ENCODE measurements at regions not wholly inside any gene's neighbourhood (a gene's known extent, or its start where the extent isn't known, plus 50 kb on each side); places are given as distances from the start of the nearest gene placed in this dataset.

GRCh38 chr1:104156738-104157137 lies 407.0 kb downstream of the AMY1C start:
- Histone ChIP-seq H3K4me3 (ENCODE audit: low read length) (no peak overlapping the region), H3K4me1 (ENCODE audit: low read length) (no peaks in the 10 kb centered on the region), H4K20me1 (ENCODE audit: insufficient read depth, low read length) (no peaks in the 10 kb centered on the region), H3K9ac (ENCODE audit: low read length) (no peak overlapping the region), H2AFZ (ENCODE audit: low read depth, low read length) (no peak overlapping the region), H3K9me3 (ENCODE audit: insufficient read depth, low read length) (no peaks in the 10 kb centered on the region), H3K27me3 (ENCODE audit: low read depth, low read length) (no peaks in the 10 kb centered on the region), H3K4me2 (ENCODE audit: low read length) (no peak overlapping the region), H3K79me2 (ENCODE audit: low read length) (no peaks in the 10 kb centered on the region), H3K36me3 (replicated peaks; ENCODE audit: low read depth, low read length) (no peaks in the 10 kb centered on the region), H3K27ac (ENCODE audit: low read length) (no peak overlapping the region)
- TF ChIP-seq, protein P1, sequence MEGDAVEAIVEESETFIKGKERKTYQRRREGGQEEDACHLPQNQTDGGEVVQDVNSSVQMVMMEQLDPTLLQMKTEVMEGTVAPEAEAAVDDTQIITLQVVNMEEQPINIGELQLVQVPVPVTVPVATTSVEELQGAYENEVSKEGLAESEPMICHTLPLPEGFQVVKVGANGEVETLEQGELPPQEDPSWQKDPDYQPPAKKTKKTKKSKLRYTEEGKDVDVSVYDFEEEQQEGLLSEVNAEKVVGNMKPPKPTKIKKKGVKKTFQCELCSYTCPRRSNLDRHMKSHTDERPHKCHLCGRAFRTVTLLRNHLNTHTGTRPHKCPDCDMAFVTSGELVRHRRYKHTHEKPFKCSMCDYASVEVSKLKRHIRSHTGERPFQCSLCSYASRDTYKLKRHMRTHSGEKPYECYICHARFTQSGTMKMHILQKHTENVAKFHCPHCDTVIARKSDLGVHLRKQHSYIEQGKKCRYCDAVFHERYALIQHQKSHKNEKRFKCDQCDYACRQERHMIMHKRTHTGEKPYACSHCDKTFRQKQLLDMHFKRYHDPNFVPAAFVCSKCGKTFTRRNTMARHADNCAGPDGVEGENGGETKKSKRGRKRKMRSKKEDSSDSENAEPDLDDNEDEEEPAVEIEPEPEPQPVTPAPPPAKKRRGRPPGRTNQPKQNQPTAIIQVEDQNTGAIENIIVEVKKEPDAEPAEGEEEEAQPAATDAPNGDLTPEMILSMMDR (IDR thresholded peaks at IDR 0.05; ENCODE audit: low read depth, low read length), result no peak

GRCh38 chr1:104163912-104164476 lies 414.3 kb downstream of the AMY1C start:
- H3K4me3 ChIP-seq (ENCODE audit: low read length), result peak overlapping the region; percentile 47; the same call in 1 of the 2 replicates
- H3K27me3 ChIP-seq (ENCODE audit: low read depth, low read length), result no peaks in the 10 kb centered on the region
- H3K9ac ChIP-seq (ENCODE audit: low read length), result peak overlapping the region; percentile 58; the same call in 1 of the 2 replicates
- H3K9me3 ChIP-seq (ENCODE audit: insufficient read depth, low read length), result no peaks in the 10 kb centered on the region
- peak overlapping the region; percentile 95 for H3K27ac ChIP-seq (ENCODE audit: low read length)
- H3K79me2 ChIP-seq (ENCODE audit: low read length), result no peaks in the 10 kb centered on the region
- no peaks in the 10 kb centered on the region for H4K20me1 ChIP-seq (ENCODE audit: insufficient read depth, low read length)
- H3K4me1 ChIP-seq (ENCODE audit: low read length), result peaks cover 20% of the 10 kb centered on the region
- peaks cover 2% of the 10 kb centered on the region for H3K36me3 ChIP-seq (replicated peaks; ENCODE audit: low read depth, low read length)
- peak overlapping the region; percentile 79; the same call in 1 of the 2 replicates for H2AFZ ChIP-seq (ENCODE audit: low read depth, low read length)
- H3K4me2 ChIP-seq (ENCODE audit: low read length), result peak overlapping the region; percentile 64
- TF ChIP-seq, protein P1 (IDR thresholded peaks at IDR 0.05; ENCODE audit: low read depth, low read length), result no peak
- no peak for TF ChIP-seq EZH2phosphoT487 (IDR thresholded peaks at IDR 0.05; ENCODE audit: low read depth)

GRCh38 chr1:104172243-104172681 lies 422.6 kb downstream of the AMY1C start:
- Histone ChIP-seq H3K9me3 (ENCODE audit: insufficient read depth, low read length) (no peaks in the 10 kb centered on the region), H3K9ac (ENCODE audit: low read length) (no peak overlapping the region), H3K36me3 (replicated peaks; ENCODE audit: low read depth, low read length) (no peaks in the 10 kb centered on the region), H3K27me3 (ENCODE audit: low read depth, low read length) (no peaks in the 10 kb centered on the region), H3K4me2 (ENCODE audit: low read length) (no peak overlapping the region), H3K4me1 (ENCODE audit: low read length) (peaks cover 5% of the 10 kb centered on the region; the same call in 1 of the 2 replicates), H3K27ac (ENCODE audit: low read length) (no peak overlapping the region), H4K20me1 (ENCODE audit: insufficient read depth, low read length) (no peaks in the 10 kb centered on the region), H2AFZ (ENCODE audit: low read depth, low read length) (no peak overlapping the region), H3K4me3 (ENCODE audit: low read length) (no peak overlapping the region), H3K79me2 (ENCODE audit: low read length) (no peaks in the 10 kb centered on the region)
- TF ChIP-seq, protein P1 (IDR thresholded peaks at IDR 0.05; ENCODE audit: low read depth, low read length), result no peak

DNA sequence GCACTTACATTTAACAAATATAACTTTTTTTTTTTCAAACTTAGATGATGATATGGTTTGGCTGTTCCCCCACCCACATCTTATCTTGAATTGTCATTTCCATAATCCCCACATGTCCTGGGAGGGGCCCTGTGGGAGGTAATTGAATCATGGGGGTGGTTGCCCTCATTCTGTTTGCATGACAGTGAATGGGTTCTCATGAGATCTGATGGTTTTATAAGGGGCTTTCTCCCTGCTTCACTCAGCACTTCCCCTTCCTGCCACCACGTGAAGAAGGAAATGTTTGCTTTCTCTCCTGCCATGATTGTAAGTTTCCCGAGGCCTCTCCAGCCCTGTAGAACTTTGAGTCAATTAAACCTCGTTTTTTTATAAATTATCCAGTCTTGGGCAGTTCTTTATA lies 432.6 kb downstream of the AMY1C start:
- H3K79me2 ChIP-seq (ENCODE audit: low read length), result no peaks in the 10 kb centered on the region

More for the DNA sequence above, 432.6 kb downstream of the AMY1C start:
- Histone ChIP-seq H3K4me1 (ENCODE audit: low read length) (peaks cover 5% of the 10 kb centered on the region; the same call in 1 of the 2 replicates), H4K20me1 (ENCODE audit: insufficient read depth, low read length) (no peaks in the 10 kb centered on the region), H3K9ac (ENCODE audit: low read length) (no peak overlapping the region), H3K36me3 (replicated peaks; ENCODE audit: low read depth, low read length) (no peaks in the 10 kb centered on the region), H3K27me3 (ENCODE audit: low read depth, low read length) (no peaks in the 10 kb centered on the region), H3K4me3 (ENCODE audit: low read length) (no peak overlapping the region), H3K27ac (ENCODE audit: low read length) (no peak overlapping the region), H3K9me3 (ENCODE audit: insufficient read depth, low read length) (no peaks in the 10 kb centered on the region), H3K4me2 (ENCODE audit: low read length) (no peak overlapping the region), H2AFZ (ENCODE audit: low read depth, low read length) (no peak overlapping the region)
- TF ChIP-seq, protein P1 (IDR thresholded peaks at IDR 0.05; ENCODE audit: low read depth, low read length), result no peak
- no peak for TF ChIP-seq EZH2phosphoT487 (IDR thresholded peaks at IDR 0.05; ENCODE audit: low read depth)

Measured in OCI-LY3 (cell line).